ENCODE measurements at regions not wholly inside any gene's neighbourhood (a gene's known extent, or its start where the extent isn't known, plus 50 kb on each side); places are given as distances from the start of the nearest gene placed in this dataset.

GRCh38 chr5:155935723-155936122, 391.2 kb upstream of the SGCD start:
- no peak for DNase-seq

GRCh38 chr5:155936520-155937406, 390.2 kb upstream of the SGCD start:
- DNase-seq, result no peak

- no peak for DNase-seq
Observed at GRCh38 chr5:155938051-155938450, 388.9 kb upstream of the SGCD start.

GRCh38 chr5:155941340-155941739, 385.6 kb upstream of the SGCD start:
- DNase-seq, result no peak

- DNase-seq, result peak in 1 of 2 experiments; percentile 52
Observed at GRCh38 chr5:155943516-155944407, 383.2 kb upstream of the SGCD start.

- no peak for DNase-seq
Observed at GRCh38 chr5:155947394-155948062, 379.4 kb upstream of the SGCD start.

GRCh38 chr5:155948576-155948975, 378.4 kb upstream of the SGCD start:
- DNase-seq, result no peak

GRCh38 chr5:155952486-155953089, 374.4 kb upstream of the SGCD start:
- no peak for DNase-seq

GRCh38 chr5:155953335-155953734, 373.6 kb upstream of the SGCD start:
- no peak for DNase-seq

GRCh38 chr5:155954701-155955445, 372.1 kb upstream of the SGCD start:
- no peak for DNase-seq

GRCh38 chr5:155957884-155958283, 369.1 kb upstream of the SGCD start:
- no peak for DNase-seq

- DNase-seq, result no peak
Observed at GRCh38 chr5:155959082-155959481, 367.9 kb upstream of the SGCD start.

- no peak for DNase-seq
Observed at GRCh38 chr5:155960177-155960576, 366.8 kb upstream of the SGCD start.

GRCh38 chr5:155969537-155969936, 357.4 kb upstream of the SGCD start:
- DNase-seq, result no peak

GRCh38 chr5:155974369-155974768, 352.6 kb upstream of the SGCD start:
- no peak for DNase-seq

- DNase-seq, result no peak
Observed at GRCh38 chr5:155978850-155979249, 348.1 kb upstream of the SGCD start.

GRCh38 chr5:155982354-155982753, 344.6 kb upstream of the SGCD start:
- DNase-seq, result no peak

GRCh38 chr5:155983954-155984353, 343.0 kb upstream of the SGCD start:
- peak; percentile 6 to 7 for DNase-seq

GRCh38 chr5:155987265-155987810, 339.6 kb upstream of the SGCD start:
- DNase-seq, result no peak

GRCh38 chr5:155989879-155990278, 337.1 kb upstream of the SGCD start:
- DNase-seq, result no peak

GRCh38 chr5:155996123-155996522, 330.8 kb upstream of the SGCD start:
- DNase-seq, result no peak

GRCh38 chr5:155998257-155998656, 328.7 kb upstream of the SGCD start:
- no peak for DNase-seq

Data from NCI-H526 (cell line).